ENCODE measurements at regions not wholly inside any gene's neighbourhood (a gene's known extent, or its start where the extent isn't known, plus 50 kb on each side); places are given as distances from the start of the nearest gene placed in this dataset.

GRCh38 chrX:117522725-117523700 lies 593.6 kb downstream of the KLHL13 start:
- no peak overlapping the region for H3K27ac ChIP-seq (ENCODE audit: extremely low read length, insufficient read depth, low read length)
- DNase-seq (ENCODE audit: low spot score): no peak
- in situ Hi-C loops (cut with HindIII; ENCODE audit: extremely low pct_ligation_motif_present, low pct_unique_long_range_greater_than_20kb): no loop called here

More at GRCh38 chrX:117522725-117523700, 593.6 kb downstream of the KLHL13 start:
- Histone ChIP-seq H2AFZ (ENCODE audit: low read length) (no peak overlapping the region), H3K4me2 (ENCODE audit: low read depth, low read length) (no peak overlapping the region), H4K20me1 (ENCODE audit: insufficient read depth, low read length) (no peaks in the 10 kb centered on the region), H3K9me3 (ENCODE audit: low read length) (no peaks in the 10 kb centered on the region), H3K4me1 (ENCODE audit: insufficient read depth, low read length) (no peaks in the 10 kb centered on the region), H3K9ac (ENCODE audit: insufficient read depth, low read depth, low read length) (no peak overlapping the region), H3K79me2 (ENCODE audit: insufficient read depth, low read length) (no peaks in the 10 kb centered on the region), H3K4me3 (replicated peaks in 1 of 3; ENCODE audit: insufficient read depth in 1 of 3, low read depth in 2 of 3, low read length in 3 of 3) (no peak overlapping the region), H3K36me3 (replicated peaks in 1 of 2; ENCODE audit: control insufficient read depth in 1 of 2, insufficient read depth in 2 of 2, low read length in 2 of 2) (no peaks in the 10 kb centered on the region), H3K27me3 (ENCODE audit: control insufficient read depth in 1 of 2, insufficient read depth in 2 of 2, low read length in 2 of 2) (no peaks in the 10 kb centered on the region)
- POLR2A ChIA-PET: no interaction called here
- BruUV-seq (replicated peaks): no TSS peak
- CTCF ChIA-PET (ENCODE audit: low intra/inter-chr PET ratio, low total read pairs): no interaction called here
- ATAC-seq: no peak
- TF ChIP-seq ZNF615 (CRISPR knock-in tag; IDR thresholded peaks at IDR 0.05; ENCODE audit: borderline replicate concordance) (no peak), XRCC5 (optimal IDR thresholded peaks at IDR 0.05; ENCODE audit: low read length) (no peak), MAFF (IDR thresholded peaks at IDR 0.05; ENCODE audit: low read depth, low read length) (no peak), MXD1 (CRISPR knock-in tag; IDR thresholded peaks at IDR 0.05) (no peak), ZSCAN29 (CRISPR knock-in tag; conservative IDR thresholded peaks at IDR 0.05) (no peak), GATA4 (IDR thresholded peaks at IDR 0.05; ENCODE audit: borderline replicate concordance, low read depth) (no peak), ZNF18 (CRISPR knock-in tag; IDR thresholded peaks at IDR 0.05; ENCODE audit: insufficient replicate concordance) (no peak), THAP7 (CRISPR knock-in tag; IDR thresholded peaks at IDR 0.05) (no peak), KDM3A (CRISPR knock-in tag; IDR thresholded peaks at IDR 0.05; ENCODE audit: low read depth) (no peak), CCAR2 (optimal IDR thresholded peaks at IDR 0.05; ENCODE audit: low read depth, low read length) (no peak), ZEB1 (IDR thresholded peaks at IDR 0.05; ENCODE audit: insufficient replicate concordance, low read depth) (no peak), CSRNP2 (CRISPR knock-in tag; conservative IDR thresholded peaks at IDR 0.05; ENCODE audit: low read depth) (no peak)
- FAIRE-seq: no peak
- intact Hi-C loops (cut with micrococcal nuclease; ENCODE audit: unreplicated experiment): no loop called here
- 2% methylated on average over 4 of the region's 4 CpGs for WGBS (ENCODE audit: low lambda C conversion rate)

Measured in HepG2 (cell line).